Adrenal gland (tissue), 9 donors: ENCODE measurements at regions not wholly inside any gene's neighbourhood (a gene's known extent, or its start where the extent isn't known, plus 50 kb on each side); places are given as distances from the start of the nearest gene placed in this dataset.
A peak's percentile ranks its signal among the peaks of the same experiment; 100 is the strongest.

Experiments used
- DNase-seq, 7 donors: peaks; one replicate each; pipeline ENCODE4 v3.0.0-alpha.2; 2019 to 2020
- H3K27ac ChIP-seq, 5 donors: fragments of 200-600 bp; sonication (generic) in 4 of 5; 1 replicate in 3 of 5; 2 replicates in 2 of 5; pipeline versions ENCODE4 v1.5.1 to v1.8.0; 2016 to 2020; ENCODE audit warnings: mild to moderate bottlenecking in 1 of 5
- H3K27me3 ChIP-seq: fragments of 200-600 bp; 2 replicates; pipeline ENCODE4 v1.8.0; 2021
- H3K36me3 ChIP-seq, 2 donors: fragments of 200-600 bp; replicated peaks in 1 of 2; 1 replicate in 1 of 2; 2 replicates in 1 of 2; pipeline versions ENCODE4 v1.5.1 to v1.8.0; 2018 to 2022
- H3K4me1 ChIP-seq, 2 donors: fragments of 200-600 bp; replicated peaks in 1 of 2; 1 replicate in 1 of 2; 2 replicates in 1 of 2; pipeline versions ENCODE4 v1.5.1 to v1.8.0; 2018 to 2021
- H3K4me3 ChIP-seq, 4 donors: fragments of 200-600 bp; sonication (generic) in 3 of 4; one replicate each; pipeline ENCODE4 v1.5.1; 2016 to 2018
- H3K9me3 ChIP-seq, 3 donors: fragments of 200-600 bp; sonication (generic) in 1 of 3; replicated peaks in 1 of 3; 1 replicate in 2 of 3; 2 replicates in 1 of 3; pipeline versions ENCODE4 v1.5.1 to v1.8.0; 2016 to 2021
- CTCF ChIP-seq, 6 experiments: fragments of 450-650 bp in 4 of 6; fragments of 200-600 bp in 2 of 6; sonication (generic) in 1 of 6; IDR thresholded peaks; 1 replicate in 5 of 6; 2 replicates in 1 of 6; pipeline versions ENCODE4 v1.5.1 to v1.8.0; 2016 to 2021; ENCODE audit warnings: antibody characterized with exemption in 6 of 6, mild to moderate bottlenecking in 2 of 6, moderate library complexity in 1 of 6
- POLR2A ChIP-seq, 2 donors: fragments of 450-650 bp; IDR thresholded peaks; one replicate each; pipeline ENCODE4 v1.6.1; 2017; ENCODE audit warnings: antibody characterized with exemption in 2 of 2, mild to moderate bottlenecking in 2 of 2, moderate library complexity in 1 of 2
- WGBS, 4 donors: extraction: QIAGEN DNeasy Blood & Tissue Kit in 2 of 4; methylation state at CpG; one replicate each; pipeline versions ENCODE4 v1.1.5 to v1.1.7; 2013 to 2017; 5-methylcytosine and 5-hydroxymethylcytosine counted together
- intact Hi-C, 2 donors: fragments of 100-400 bp; cut with DNase I; formaldehyde crosslinking; loops; one replicate each; pipeline versions ENCODE4 v1.14.1 to v1.15.0; 2022 to 2023
- donor health status: healthy with polysubstance abuse.
- donor health status: Bipolar disorder and iron deficiency.
- donor health status: DM: yes; HTN: yes; CAD: no.
- donor health status: DM: no; HTN: no; CAD: no.
- donor health status: DM: no; HTN: no; CAD: no.

DNA sequence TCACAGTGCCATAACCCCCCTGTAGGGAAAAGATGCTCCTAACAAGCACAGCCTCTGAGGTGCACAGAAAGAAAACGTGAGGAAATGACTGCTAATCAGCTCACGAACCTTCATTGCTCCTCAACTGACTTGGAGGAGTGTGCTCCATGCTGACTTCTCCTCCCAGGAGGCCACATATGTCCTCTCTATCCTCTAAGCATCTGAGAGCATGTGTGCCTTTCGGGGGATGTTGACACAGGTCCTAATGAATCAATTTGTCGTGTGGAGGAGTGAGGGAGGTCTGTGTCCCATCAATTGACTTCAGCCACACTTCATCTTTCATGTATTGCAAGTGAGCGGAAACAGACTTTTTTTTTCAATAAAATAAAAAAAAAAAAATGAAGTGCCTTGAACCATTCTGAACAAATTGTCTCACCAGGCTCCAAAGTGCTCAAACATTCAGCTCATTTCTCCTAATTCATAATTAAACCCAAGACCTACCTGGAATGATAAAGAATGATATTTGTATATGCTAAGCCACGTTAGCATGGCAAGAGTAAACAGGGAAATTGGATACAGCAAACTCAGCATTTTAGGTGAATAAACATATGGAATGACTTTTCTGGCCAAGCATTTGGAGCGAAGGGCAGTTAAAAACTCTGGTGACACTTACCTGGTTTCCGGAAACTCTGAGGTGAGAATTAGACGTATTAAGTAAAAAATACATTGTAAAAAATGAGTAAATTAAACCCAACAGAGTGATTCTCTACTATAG lies 317.6 kb upstream of the FAT3 start:
- intact Hi-C loops: no loop called here
- H3K36me3 ChIP-seq: no peaks in the 10 kb centered on the region
- no peaks in the 10 kb centered on the region for H3K27me3 ChIP-seq
- H3K4me3 ChIP-seq: no peak overlapping the region
- 75 to 81% (median 77%) methylated on average over 9 of the region's 9 CpGs for WGBS, 4 donors
- DNase-seq: no peak
- H3K4me1 ChIP-seq: peaks cover 0 to 4% of the 10 kb centered on the region in 2 donors
- no peak overlapping the region for H3K27ac ChIP-seq
- no peaks in the 10 kb centered on the region for H3K9me3 ChIP-seq
- TF ChIP-seq CTCF (IDR thresholded peaks at IDR 0.05) (no peak), POLR2A (IDR thresholded peaks at IDR 0.05) (no peak)

DNA sequence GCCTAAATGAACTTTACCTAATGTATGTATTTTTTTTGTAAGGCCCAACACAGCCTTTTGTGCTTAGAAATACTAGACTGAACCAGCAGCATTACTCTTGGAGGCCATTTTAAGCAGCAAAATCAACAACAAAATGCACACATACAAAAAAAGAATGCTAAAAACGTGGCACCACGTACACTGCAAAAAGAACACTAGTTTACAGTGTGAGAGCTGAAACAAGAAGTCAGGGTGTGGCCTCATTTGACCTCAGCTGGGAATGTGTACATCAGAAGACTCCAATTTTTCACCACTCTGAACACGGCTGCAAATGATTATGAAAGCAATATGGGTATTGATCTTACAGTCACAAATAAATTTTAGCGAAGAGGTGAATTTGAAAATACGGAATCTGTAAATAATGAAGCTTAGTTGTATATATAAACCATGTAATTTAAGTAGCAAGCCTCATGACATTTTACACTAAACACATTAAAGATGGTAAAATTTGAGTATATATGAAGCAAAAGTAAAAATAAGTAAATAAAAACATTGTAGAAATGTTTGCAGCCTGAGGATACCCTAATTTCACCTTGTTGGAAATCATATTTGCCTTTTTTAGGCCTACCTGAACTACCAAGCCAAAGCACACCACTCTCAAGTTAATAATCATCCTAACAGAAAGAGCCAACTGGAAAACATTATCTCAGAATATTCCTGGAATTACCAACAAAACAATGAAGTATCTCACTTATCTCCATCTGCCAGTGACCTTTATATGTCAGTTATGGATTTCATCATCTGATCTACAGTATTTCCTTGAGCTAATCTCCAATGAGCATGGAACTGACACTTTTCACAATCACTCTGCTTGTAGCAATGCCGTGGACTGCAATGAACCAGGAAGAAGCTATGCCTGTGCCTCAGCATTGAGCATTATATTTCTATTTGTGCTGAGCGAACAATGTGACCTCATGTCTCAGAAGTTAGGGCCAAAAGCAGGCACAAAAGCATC lies 319.5 kb upstream of the FAT3 start:
- WGBS, 4 donors: 81 to 87% (median 85%) methylated on average over 7 of the region's 7 CpGs
- no peak overlapping the region for H3K4me3 ChIP-seq
- H3K4me1 ChIP-seq: peaks cover 0 to 4% of the 10 kb centered on the region in 2 donors
- H3K27me3 ChIP-seq: no peaks in the 10 kb centered on the region
- no peak overlapping the region for H3K27ac ChIP-seq
- DNase-seq: peak in 2 of 7 donors; percentile 7 to 24
- H3K36me3 ChIP-seq: no peaks in the 10 kb centered on the region
- no peaks in the 10 kb centered on the region for H3K9me3 ChIP-seq
- intact Hi-C loops: no loop called here
- no peak for TF ChIP-seq CTCF (IDR thresholded peaks at IDR 0.05)
- TF ChIP-seq POLR2A (IDR thresholded peaks at IDR 0.05): no peak

DNA sequence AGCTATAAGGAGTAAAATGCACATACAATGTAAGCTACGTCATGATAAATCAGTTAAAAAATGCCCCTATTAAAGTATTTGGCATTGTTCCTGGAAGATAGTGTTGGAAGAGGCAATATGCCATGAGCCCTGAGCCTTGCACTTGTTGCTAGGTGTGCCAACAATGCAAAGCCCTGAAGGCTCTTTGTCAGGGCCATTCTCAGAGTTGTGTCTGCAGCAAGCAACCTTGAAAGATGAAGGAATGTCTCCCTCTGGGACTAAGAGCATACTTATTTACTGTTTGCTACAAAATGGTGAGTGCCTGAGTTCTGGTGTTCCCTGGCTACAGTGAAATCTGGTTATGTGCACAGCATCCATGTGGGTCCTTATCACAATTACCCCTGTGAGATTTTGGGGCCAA lies 322.3 kb upstream of the FAT3 start:
- Histone ChIP-seq H3K9me3 (no peaks in the 10 kb centered on the region), H3K27me3 (no peaks in the 10 kb centered on the region), H3K36me3 (no peaks in the 10 kb centered on the region), H3K4me1 (peaks cover 0 to 4% of the 10 kb centered on the region in 2 donors), H3K27ac (no peak overlapping the region), H3K4me3 (no peak overlapping the region)
- 38 to 50% (median 42%) methylated on average over 1 of the region's 1 CpG for WGBS, 4 donors
- DNase-seq: peak in 2 of 7 donors; percentile 15 to 17
- TF ChIP-seq CTCF (IDR thresholded peaks at IDR 0.05): no peak
- no peak for TF ChIP-seq POLR2A (IDR thresholded peaks at IDR 0.05)
- intact Hi-C loops: no loop called here

- no peaks in the 10 kb centered on the region for H3K36me3 ChIP-seq
- no peak for TF ChIP-seq POLR2A (IDR thresholded peaks at IDR 0.05)
- H3K27me3 ChIP-seq: no peaks in the 10 kb centered on the region
- no peak for DNase-seq
- H3K27ac ChIP-seq: no peak overlapping the region
- WGBS, 4 donors: 0 to 80% (median 25%) methylated on average over 1 of the region's 1 CpG
- H3K4me1 ChIP-seq: no peaks in the 10 kb centered on the region
- peaks cover 0 to 6% (median 0%) of the 10 kb centered on the region in 3 donors for H3K9me3 ChIP-seq
- no peak overlapping the region for H3K4me3 ChIP-seq
- intact Hi-C loops: no loop called here
Measured at GRCh38 chr11:91880660-91881059, 344.0 kb upstream of the FAT3 start.
